GM18907 (cell line): ENCODE measurements at regions not wholly inside any gene's neighbourhood (a gene's known extent, or its start where the extent isn't known, plus 50 kb on each side); places are given as distances from the start of the nearest gene placed in this dataset.

Experiments used
- ATAC-seq: cut with Tn5 transposase; IDR thresholded peaks from one replicate; pipeline ENCODE4 v1.9.1; 2021; ENCODE audit warnings: mild to moderate bottlenecking, moderate library complexity; ENCODE audit not compliant: unreplicated experiment

DNA sequence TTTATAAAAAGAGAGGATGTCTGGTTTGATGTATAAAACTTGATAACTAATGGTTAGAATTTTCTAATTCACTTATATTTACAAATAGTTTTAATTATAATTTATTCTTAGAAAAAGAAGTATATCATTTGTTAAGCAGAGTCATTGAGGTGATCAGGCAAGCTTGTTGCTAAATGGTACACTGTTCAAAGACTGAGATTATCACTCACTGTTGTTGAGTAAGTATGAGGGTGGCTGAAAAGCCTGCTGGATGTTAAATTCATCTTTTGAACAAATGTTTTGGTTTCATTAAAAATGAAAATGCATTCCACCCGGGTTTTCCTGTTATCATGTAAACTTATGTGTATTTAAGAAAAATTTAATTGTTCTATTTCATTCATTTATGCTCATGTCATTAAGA, 451.8 kb downstream of the ADAMTS20 start:
- no peak for ATAC-seq

DNA sequence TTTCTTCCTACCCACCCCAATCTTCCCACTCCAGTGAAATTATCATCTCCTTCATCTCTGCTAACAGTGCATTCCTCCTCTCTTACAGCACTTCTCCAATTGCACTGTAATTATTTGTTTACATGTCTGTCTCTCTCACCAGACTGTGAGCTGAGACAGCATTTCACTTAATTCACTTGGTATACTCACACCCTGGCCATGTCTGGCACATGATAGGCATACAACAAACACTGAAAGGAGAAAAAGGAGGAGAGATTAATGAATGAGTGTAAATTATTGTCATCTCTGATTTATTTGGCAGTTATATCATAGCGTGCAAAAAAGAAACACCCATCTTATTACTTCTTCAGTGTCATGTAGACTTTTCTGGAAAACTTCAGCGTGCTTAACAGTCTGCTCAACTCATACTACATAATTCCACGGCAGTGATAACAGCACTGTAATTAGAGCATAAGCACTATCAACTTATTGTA, 452.3 kb downstream of the ADAMTS20 start:
- ATAC-seq = no peak

GRCh38 chr12:43098766-43099550, 453.0 kb downstream of the ADAMTS20 start:
- no peak for ATAC-seq

DNA sequence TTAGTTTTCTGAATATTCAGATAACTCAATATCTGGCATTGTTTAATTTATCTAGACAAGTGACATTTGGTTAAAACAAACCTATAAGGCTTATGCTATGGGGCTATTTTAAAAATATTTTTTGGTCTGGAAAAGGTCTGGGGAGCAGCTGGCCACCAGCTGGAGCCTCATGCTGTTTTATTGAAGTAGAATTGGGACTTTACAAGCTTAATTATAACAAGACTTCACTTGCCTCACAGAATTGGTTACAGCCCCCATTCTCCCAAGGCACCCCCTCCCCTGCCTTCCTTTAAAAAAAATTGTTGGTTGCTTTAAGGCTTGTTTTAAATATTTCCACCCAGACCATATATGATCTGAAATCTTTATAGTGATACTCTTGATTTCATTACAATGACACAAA, 453.9 kb downstream of the ADAMTS20 start:
- no peak for ATAC-seq

- ATAC-seq = no peak
Observed at GRCh38 chr12:43097471-43097870, 454.5 kb downstream of the ADAMTS20 start.

GRCh38 chr12:43095669-43096280, 456.2 kb downstream of the ADAMTS20 start:
- no peak for ATAC-seq

- ATAC-seq = no peak
Observed at GRCh38 chr12:43094886-43095575, 457.0 kb downstream of the ADAMTS20 start.

DNA sequence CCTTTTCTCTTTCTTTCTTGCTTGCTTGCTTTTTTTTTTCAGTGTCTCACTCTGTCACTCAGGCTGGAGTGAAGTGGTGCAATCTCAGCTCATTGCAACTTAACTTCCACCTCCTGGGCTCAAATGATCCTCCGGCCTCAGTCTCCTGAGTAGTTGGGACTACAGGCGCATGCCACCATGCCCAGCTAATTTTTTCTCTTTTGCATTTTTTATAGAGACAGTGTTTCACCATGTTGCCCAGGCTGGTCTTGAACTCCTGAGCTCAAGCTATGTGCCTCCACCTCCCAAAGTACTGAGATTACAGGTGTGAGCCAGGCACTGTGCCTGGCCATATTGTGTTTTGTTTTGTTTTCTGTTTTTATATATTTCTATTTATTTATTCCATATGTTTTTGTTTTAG, 461.0 kb downstream of the ADAMTS20 start:
- no peak for ATAC-seq

GRCh38 chr12:43087195-43088091, 464.6 kb downstream of the ADAMTS20 start:
- ATAC-seq = no peak

- no peak for ATAC-seq
Observed at GRCh38 chr12:43079476-43079875, 472.5 kb downstream of the ADAMTS20 start.

- no peak for ATAC-seq
Observed at GRCh38 chr12:43078976-43079375, 473.0 kb downstream of the ADAMTS20 start.

DNA sequence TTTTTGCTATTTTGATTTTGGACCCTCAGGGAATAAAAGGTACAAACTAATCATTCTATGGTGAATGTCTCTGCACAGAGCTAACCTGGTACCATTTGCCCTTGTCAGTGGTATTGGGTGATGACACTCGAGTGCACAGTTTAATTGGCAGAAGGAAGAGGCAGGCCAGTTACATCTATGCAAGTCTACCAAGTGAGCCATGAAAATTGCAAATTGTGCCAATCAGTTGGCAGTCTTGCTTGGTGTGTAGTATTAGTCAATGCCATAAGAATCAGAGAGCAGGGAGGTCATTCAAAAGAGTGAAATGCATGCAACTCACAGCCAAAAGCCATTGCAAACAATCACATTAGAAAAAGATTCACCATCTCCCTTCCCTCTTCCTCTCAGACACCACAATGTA, 479.6 kb downstream of the ADAMTS20 start:
- ATAC-seq = no peak

DNA sequence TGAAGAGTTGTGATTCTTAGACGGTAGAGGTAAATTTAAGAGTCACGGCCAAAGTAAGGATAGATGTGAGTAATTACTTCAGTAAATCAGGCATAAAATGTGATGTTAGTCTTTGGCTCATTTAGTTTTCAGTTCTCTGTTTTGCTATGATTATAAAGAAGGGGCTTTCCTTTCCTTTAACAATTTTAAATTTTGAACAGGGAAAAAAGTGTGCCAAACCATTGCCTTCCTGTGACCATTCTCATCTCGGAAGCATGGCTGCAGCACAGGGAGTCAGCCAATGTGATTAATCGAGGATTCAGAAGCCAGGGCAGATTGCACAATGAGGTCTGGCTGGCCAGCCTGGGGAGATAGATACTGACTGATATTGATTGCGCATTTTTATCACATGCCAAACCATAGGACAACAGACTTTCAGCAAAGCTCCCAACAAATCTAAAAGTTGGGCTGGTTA, 480.2 kb upstream of the PRICKLE1 start:
- peak; percentile 67 for ATAC-seq

DNA sequence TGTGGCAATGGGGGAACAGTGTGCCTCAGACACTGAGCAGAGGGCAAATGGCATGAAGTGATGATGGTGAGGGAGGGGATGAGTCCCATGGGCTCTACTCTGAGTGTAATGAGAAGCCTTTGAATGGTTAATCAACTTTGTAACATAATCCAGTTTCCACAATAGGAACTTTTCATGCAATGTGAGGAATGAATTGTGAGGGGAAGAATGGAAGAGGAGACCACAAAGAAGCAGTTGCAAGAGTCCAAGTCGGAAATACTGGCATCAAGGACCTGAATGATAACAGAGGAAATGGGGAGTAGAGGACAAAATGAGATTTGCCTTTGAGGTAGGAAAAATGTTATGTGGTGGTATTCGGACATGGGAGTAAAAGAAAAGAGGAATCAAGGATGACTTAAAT, 476.9 kb upstream of the PRICKLE1 start:
- no peak for ATAC-seq

- ATAC-seq = no peak
Observed at GRCh38 chr12:43063650-43064049, 474.1 kb upstream of the PRICKLE1 start.

- no peak for ATAC-seq
Observed at GRCh38 chr12:43062201-43062895, 472.8 kb upstream of the PRICKLE1 start.

- no peak for ATAC-seq
Observed at GRCh38 chr12:43060742-43061141, 471.2 kb upstream of the PRICKLE1 start.

GRCh38 chr12:43058616-43059015, 469.1 kb upstream of the PRICKLE1 start:
- no peak for ATAC-seq

GRCh38 chr12:43057566-43057965, 468.0 kb upstream of the PRICKLE1 start:
- no peak for ATAC-seq

DNA sequence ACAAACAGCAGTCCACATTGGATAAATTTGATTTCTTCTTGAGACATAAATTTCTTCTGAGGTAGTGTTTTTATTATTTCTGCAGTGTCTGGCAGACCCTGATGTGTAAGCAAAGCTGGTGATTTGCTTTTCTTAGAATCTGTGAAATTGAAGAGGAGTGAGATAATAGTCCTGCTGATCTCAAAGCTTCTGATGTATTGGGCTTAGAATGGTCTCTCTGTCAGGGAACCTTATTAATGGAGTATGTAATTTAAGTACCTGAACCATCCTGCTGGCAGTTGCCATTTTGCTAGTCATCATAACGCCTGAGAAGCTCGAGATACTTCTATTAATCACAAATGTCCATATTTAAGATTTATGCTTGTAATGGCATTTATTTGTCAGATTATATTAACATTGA, 464.5 kb upstream of the PRICKLE1 start:
- no peak for ATAC-seq
